UCSD-AML1 (cell line): ENCODE measurements at regions not wholly inside any gene's neighbourhood (a gene's known extent, or its start where the extent isn't known, plus 50 kb on each side); places are given as distances from the start of the nearest gene placed in this dataset.

Source experiments
- DNase-seq: peaks from one replicate; lab custom pipeline; 2025; ENCODE audit not compliant: unreplicated experiment; lab: John Stamatoyannopoulos, UW

- DNase-seq: no peak
These were observed 507.1 kb downstream of the TMEM182 start for GRCh38 chr2:103268841-103269498.

- no peak for DNase-seq
These were observed 515.0 kb downstream of the TMEM182 start for GRCh38 chr2:103276869-103277268.

GRCh38 chr2:103284750-103285149, 522.9 kb downstream of the TMEM182 start:
- DNase-seq: no peak

GRCh38 chr2:103285354-103285753, 523.5 kb downstream of the TMEM182 start:
- no peak for DNase-seq

GRCh38 chr2:103287746-103288145, 525.9 kb downstream of the TMEM182 start:
- no peak for DNase-seq

GRCh38 chr2:103288696-103289095, 526.9 kb downstream of the TMEM182 start:
- no peak for DNase-seq

GRCh38 chr2:103289105-103289725, 527.4 kb downstream of the TMEM182 start:
- no peak for DNase-seq

GRCh38 chr2:103292573-103292972, 530.7 kb downstream of the TMEM182 start:
- no peak for DNase-seq

GRCh38 chr2:103293067-103293741, 531.4 kb downstream of the TMEM182 start:
- no peak for DNase-seq

- no peak for DNase-seq
These were observed 531.9 kb downstream of the TMEM182 start for GRCh38 chr2:103293742-103294077.

GRCh38 chr2:103294420-103294819, 532.6 kb downstream of the TMEM182 start:
- DNase-seq: no peak

GRCh38 chr2:103295591-103295990, 533.8 kb downstream of the TMEM182 start:
- no peak for DNase-seq

- DNase-seq: no peak
These were observed 562.8 kb downstream of the TMEM182 start for GRCh38 chr2:103324671-103325070.

GRCh38 chr2:103327386-103327785, 565.6 kb downstream of the TMEM182 start:
- no peak for DNase-seq

- no peak for DNase-seq
These were observed 566.1 kb downstream of the TMEM182 start for GRCh38 chr2:103327966-103328365.

- no peak for DNase-seq
These were observed 573.6 kb downstream of the TMEM182 start for GRCh38 chr2:103335403-103335802.

GRCh38 chr2:103338819-103339218, 577.0 kb downstream of the TMEM182 start:
- DNase-seq: no peak

GRCh38 chr2:103346780-103347179, 584.9 kb downstream of the TMEM182 start:
- no peak for DNase-seq

- no peak for DNase-seq
These were observed 591.9 kb downstream of the TMEM182 start for GRCh38 chr2:103353774-103354173.

- no peak for DNase-seq
These were observed 593.5 kb downstream of the TMEM182 start for GRCh38 chr2:103355287-103355686.

GRCh38 chr2:103361712-103362111, 599.9 kb downstream of the TMEM182 start:
- no peak for DNase-seq

- DNase-seq: no peak
These were observed 601.8 kb downstream of the TMEM182 start for GRCh38 chr2:103363639-103364038.
